Vagina (tissue), 2 donors: ENCODE measurements at regions not wholly inside any gene's neighbourhood (a gene's known extent, or its start where the extent isn't known, plus 50 kb on each side); places are given as distances from the start of the nearest gene placed in this dataset.

Experiments used
- POLR2A ChIP-seq, 2 donors: fragments of 450-650 bp; IDR thresholded peaks; one replicate each; pipeline ENCODE4 v1.6.1; 2017; ENCODE audit warnings: antibody characterized with exemption in 2 of 2, mild to moderate bottlenecking in 2 of 2, moderate library complexity in 2 of 2
- TF ChIP-seq, protein P1 (sequence below), 3 experiments: fragments of 450-650 bp in 2 of 3; fragments of 200-600 bp in 1 of 3; sonication (generic) in 1 of 3; IDR thresholded peaks; one replicate each; pipeline ENCODE4 v1.5.1; 2017 to 2019; ENCODE audit warnings: antibody characterized with exemption in 3 of 3, mild to moderate bottlenecking in 2 of 3, moderate library complexity in 2 of 3

DNA sequence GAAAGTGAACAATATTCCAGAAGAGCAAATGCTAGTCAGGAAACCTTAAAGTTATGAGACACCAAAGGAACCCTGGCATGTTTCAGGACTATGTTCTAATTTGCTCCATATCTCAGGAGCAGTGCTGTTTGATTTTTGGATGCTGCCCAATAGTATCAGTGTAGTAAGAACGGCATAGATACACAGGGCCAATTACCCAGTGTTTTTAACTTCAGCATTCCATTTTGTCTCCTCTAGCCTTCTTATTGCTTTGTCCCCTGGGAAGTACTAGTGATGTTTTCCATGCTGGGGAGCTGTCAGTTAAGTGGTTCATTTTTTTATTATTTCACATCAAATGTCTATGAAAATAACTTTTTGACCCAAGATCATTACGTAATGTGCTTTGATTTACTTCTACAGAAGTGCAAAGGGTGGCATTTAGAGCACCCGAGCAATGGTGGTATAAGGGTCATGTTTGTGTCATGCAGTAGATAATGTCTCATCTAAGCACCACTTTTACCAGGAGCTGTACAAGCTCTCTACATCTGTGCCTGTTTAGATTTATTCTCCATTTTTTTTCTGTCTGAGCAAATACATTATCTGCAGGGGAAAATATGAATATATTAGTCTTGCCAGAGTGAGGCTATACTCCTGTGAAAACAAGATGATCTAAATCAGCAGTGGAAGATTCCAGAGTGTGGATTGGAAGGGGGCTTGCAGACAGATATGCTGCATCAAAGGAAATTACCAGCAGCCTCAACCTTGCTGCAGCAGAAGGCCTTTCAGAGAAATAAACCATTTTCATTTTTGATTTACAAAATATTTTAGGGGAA, 198.8 kb upstream of the OPRM1 start:
- TF ChIP-seq, protein P1, sequence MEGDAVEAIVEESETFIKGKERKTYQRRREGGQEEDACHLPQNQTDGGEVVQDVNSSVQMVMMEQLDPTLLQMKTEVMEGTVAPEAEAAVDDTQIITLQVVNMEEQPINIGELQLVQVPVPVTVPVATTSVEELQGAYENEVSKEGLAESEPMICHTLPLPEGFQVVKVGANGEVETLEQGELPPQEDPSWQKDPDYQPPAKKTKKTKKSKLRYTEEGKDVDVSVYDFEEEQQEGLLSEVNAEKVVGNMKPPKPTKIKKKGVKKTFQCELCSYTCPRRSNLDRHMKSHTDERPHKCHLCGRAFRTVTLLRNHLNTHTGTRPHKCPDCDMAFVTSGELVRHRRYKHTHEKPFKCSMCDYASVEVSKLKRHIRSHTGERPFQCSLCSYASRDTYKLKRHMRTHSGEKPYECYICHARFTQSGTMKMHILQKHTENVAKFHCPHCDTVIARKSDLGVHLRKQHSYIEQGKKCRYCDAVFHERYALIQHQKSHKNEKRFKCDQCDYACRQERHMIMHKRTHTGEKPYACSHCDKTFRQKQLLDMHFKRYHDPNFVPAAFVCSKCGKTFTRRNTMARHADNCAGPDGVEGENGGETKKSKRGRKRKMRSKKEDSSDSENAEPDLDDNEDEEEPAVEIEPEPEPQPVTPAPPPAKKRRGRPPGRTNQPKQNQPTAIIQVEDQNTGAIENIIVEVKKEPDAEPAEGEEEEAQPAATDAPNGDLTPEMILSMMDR (IDR thresholded peaks at IDR 0.05), result no peak
- TF ChIP-seq POLR2A (IDR thresholded peaks at IDR 0.05), result no peak
